IPS-20b (cell line): ENCODE measurements at regions not wholly inside any gene's neighbourhood (a gene's known extent, or its start where the extent isn't known, plus 50 kb on each side); places are given as distances from the start of the nearest gene placed in this dataset.
"Not testable (repeated sequence)": the region's sequence is repeated elsewhere in the genome, so short reads cannot be mapped to it uniquely, and the experiment has no call there.

Experiments
- H3K27ac ChIP-seq: one replicate; pipeline ENCODE4 v1.5.1; 2013; ENCODE audit warnings: low read length
- H3K27me3 ChIP-seq: 2 replicates; pipeline ENCODE4 v1.6.1; 2013; ENCODE audit warnings: mild to moderate bottlenecking, low read length, inconsistent platforms; ENCODE audit not compliant: insufficient read depth
- H3K36me3 ChIP-seq: 2 replicates; pipeline ENCODE4 v1.6.1; 2013; ENCODE audit warnings: low read depth, mild to moderate bottlenecking, inconsistent platforms, low read length, moderate library complexity; ENCODE audit not compliant: insufficient read depth
- H3K4me1 ChIP-seq: 2 replicates; pipeline ENCODE4 v1.6.1; 2013; ENCODE audit warnings: mild to moderate bottlenecking, control low read depth, inconsistent platforms, low read length, moderate library complexity; ENCODE audit not compliant: insufficient read depth
- H3K4me3 ChIP-seq: 2 replicates; pipeline ENCODE4 v1.5.1; 2013; ENCODE audit warnings: mild to moderate bottlenecking, low read length, inconsistent platforms
- H3K9ac ChIP-seq: 2 replicates; pipeline ENCODE4 v1.6.1; 2013; ENCODE audit warnings: low read depth, mild to moderate bottlenecking, inconsistent platforms, low read length, moderate library complexity
- H3K9me3 ChIP-seq: 2 replicates; pipeline ENCODE4 v1.6.1; 2013; ENCODE audit warnings: mild to moderate bottlenecking, low read depth, low read length, inconsistent platforms; ENCODE audit not compliant: insufficient read depth

DNA sequence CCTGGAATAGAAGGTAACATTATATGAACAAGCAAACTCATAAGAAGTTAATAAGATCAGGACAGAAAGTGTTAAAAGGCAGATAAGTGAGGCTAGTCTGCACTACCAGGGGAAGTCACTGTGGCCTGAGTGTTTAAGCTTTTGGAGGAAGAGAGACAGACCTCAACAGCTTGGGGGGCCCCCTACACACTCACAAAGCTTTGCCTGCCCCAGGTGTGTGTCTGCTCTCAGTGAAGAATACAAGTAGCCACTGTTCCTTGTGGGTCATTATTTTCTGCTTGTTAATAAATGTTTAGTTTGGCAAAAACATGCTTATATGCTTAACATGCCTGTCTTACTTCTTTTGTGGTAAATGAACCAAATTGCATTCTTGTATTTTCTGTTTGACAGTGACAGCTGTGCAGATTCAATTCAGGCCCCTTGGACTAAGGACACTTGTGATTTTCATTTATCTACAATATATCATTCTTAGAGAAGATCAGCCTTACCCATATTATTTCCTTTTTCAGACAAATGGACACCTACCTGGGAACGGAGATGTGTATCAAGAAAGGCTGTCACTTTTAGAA is 50.7 kb upstream of the C12orf71 start:
- Histone ChIP-seq H3K27me3 (no peaks in the 10 kb centered on the region), H3K9me3 (no peaks in the 10 kb centered on the region), H3K9ac (no peak overlapping the region; the same call in 1 of the 2 replicates), H3K36me3 (no peaks in the 10 kb centered on the region), H3K27ac (no peak overlapping the region), H3K4me3 (no peak overlapping the region), H3K4me1 (no peaks in the 10 kb centered on the region)

- Histone ChIP-seq H3K9me3 (no peaks in the 10 kb centered on the region), H3K27ac (no peak overlapping the region), H3K27me3 (no peaks in the 10 kb centered on the region), H3K4me1 (peaks cover 5% of the 10 kb centered on the region; the same call in 1 of the 2 replicates), H3K36me3 (no peaks in the 10 kb centered on the region), H3K4me3 (no peak overlapping the region), H3K9ac (no peak overlapping the region)
Measured at GRCh38 chr12:27140478-27140969, 58.1 kb upstream of the C12orf71 start.

GRCh38 chr12:27142101-27142721 is 59.8 kb upstream of the C12orf71 start:
- H3K4me1 ChIP-seq: peaks cover 8% of the 10 kb centered on the region; the same call in 1 of the 2 replicates
- H3K4me3 ChIP-seq: no peak overlapping the region
- no peaks in the 10 kb centered on the region for H3K9me3 ChIP-seq
- no peak overlapping the region for H3K27ac ChIP-seq
- H3K36me3 ChIP-seq: no peaks in the 10 kb centered on the region
- no peaks in the 10 kb centered on the region for H3K27me3 ChIP-seq
- no peak overlapping the region for H3K9ac ChIP-seq

- no peaks in the 10 kb centered on the region for H3K27me3 ChIP-seq
- H3K4me3 ChIP-seq: no peak overlapping the region
- H3K9me3 ChIP-seq: no peaks in the 10 kb centered on the region
- no peak overlapping the region for H3K9ac ChIP-seq
- H3K4me1 ChIP-seq: peaks cover 8% of the 10 kb centered on the region; the same call in 1 of the 2 replicates
- H3K27ac ChIP-seq: no peak overlapping the region
- H3K36me3 ChIP-seq: no peaks in the 10 kb centered on the region
Measured at GRCh38 chr12:27143256-27144069, 61.1 kb upstream of the C12orf71 start.

- not testable (repeated sequence) for H3K9me3 ChIP-seq, H3K27ac ChIP-seq, H3K4me1 ChIP-seq, H3K27me3 ChIP-seq, H3K4me3 ChIP-seq, H3K9ac ChIP-seq, H3K36me3 ChIP-seq
Measured at GRCh38 chr12:27145725-27146124, 63.3 kb upstream of the C12orf71 start.

DNA sequence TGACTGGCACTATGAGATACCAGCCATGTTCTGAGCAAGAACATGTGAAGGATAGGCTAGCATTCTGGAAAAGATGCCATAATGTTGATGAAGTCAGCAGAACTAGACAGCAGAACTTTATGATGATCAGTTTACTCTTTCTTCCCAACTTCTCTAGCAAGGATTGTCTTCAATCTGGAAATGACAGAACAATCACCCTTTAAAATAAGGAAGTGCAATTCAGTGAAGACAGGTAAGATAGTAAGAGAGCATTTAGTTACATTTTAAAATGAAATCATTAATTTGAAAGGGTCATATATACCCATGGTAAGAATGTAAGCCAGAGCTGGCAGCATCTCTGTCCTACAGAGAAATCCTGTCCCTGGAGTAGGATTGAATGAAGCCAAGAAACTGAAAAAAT is 66.0 kb upstream of the C12orf71 start:
- no peaks in the 10 kb centered on the region for H3K27me3 ChIP-seq
- H3K9ac ChIP-seq: no peak overlapping the region
- H3K4me1 ChIP-seq: peaks cover 8% of the 10 kb centered on the region; the same call in 1 of the 2 replicates
- no peaks in the 10 kb centered on the region for H3K36me3 ChIP-seq
- H3K9me3 ChIP-seq: no peaks in the 10 kb centered on the region
- H3K27ac ChIP-seq: no peak overlapping the region
- no peak overlapping the region for H3K4me3 ChIP-seq

DNA sequence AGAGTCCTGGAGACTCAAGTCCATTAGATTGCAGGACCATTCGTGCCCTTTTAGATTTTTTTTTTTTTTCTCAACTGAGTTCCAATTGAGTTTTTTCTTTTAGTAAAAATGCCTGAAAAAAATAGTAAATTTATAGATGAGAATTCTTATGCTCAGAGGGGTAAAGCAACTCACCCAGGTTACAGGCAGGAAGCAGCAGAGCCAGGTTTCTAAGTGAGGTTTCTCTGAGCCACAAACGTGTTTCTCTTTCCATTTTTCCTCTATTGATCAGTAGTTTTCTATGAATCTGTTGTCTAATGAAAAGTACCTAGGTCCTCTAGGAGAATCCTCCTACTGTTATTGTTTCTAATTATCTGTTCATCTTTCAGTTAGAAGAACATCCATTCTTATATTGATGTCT is 66.4 kb upstream of the C12orf71 start:
- Histone ChIP-seq H3K4me3 (no peak overlapping the region), H3K27ac (no peak overlapping the region), H3K9me3 (no peaks in the 10 kb centered on the region), H3K4me1 (peaks cover 8% of the 10 kb centered on the region; the same call in 1 of the 2 replicates), H3K9ac (no peak overlapping the region), H3K27me3 (no peaks in the 10 kb centered on the region), H3K36me3 (no peaks in the 10 kb centered on the region)

GRCh38 chr12:27151479-27151878 is 69.1 kb upstream of the C12orf71 start:
- H3K9ac ChIP-seq: no peak overlapping the region

DNA sequence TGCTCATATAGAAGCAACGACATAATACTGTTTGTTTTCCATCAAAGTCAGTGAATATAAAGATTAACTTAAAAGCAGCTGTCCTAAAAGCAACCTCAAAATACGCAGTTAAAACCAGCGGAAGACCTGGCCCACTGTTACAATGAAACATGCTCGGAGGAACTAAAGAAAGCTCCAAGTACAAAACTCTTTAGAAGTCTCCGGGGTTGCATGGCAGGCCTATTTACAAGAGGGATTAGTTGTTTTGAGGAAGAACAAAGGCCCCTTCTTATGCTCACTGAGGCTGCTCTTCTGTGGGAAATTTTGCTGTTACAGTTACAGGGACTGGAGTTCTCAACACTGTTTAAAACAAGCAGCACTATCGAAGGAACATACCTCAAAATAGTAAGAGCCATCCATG is 75.9 kb upstream of the C12orf71 start:
- peaks cover 13% of the 10 kb centered on the region; the same call in 1 of the 2 replicates for H3K4me1 ChIP-seq
- no peaks in the 10 kb centered on the region for H3K9me3 ChIP-seq
- peak overlapping the region; percentile 9; the same call in 1 of the 2 replicates for H3K4me3 ChIP-seq
- no peaks in the 10 kb centered on the region for H3K36me3 ChIP-seq
- H3K27me3 ChIP-seq: no peaks in the 10 kb centered on the region
- H3K27ac ChIP-seq: no peak overlapping the region
- peak overlapping the region; percentile 32; the same call in 1 of the 2 replicates for H3K9ac ChIP-seq

More at GRCh38 chr12:27151479-27151878, 69.1 kb upstream of the C12orf71 start:
- Histone ChIP-seq H3K27me3 (no peaks in the 10 kb centered on the region), H3K9me3 (no peaks in the 10 kb centered on the region), H3K27ac (no peak overlapping the region), H3K4me3 (no peak overlapping the region), H3K36me3 (no peaks in the 10 kb centered on the region), H3K4me1 (no peaks in the 10 kb centered on the region)

- Histone ChIP-seq H3K4me3 (no peak overlapping the region), H3K27ac (no peak overlapping the region), H3K9me3 (no peaks in the 10 kb centered on the region), H3K9ac (no peak overlapping the region), H3K4me1 (peaks cover 13% of the 10 kb centered on the region; the same call in 1 of the 2 replicates), H3K36me3 (no peaks in the 10 kb centered on the region), H3K27me3 (no peaks in the 10 kb centered on the region)
Measured at GRCh38 chr12:27161458-27162228, 79.3 kb upstream of the C12orf71 start.

GRCh38 chr12:27162229-27162537 is 79.8 kb upstream of the C12orf71 start:
- Histone ChIP-seq H3K4me1 (peaks cover 13% of the 10 kb centered on the region; the same call in 1 of the 2 replicates), H3K27me3 (no peaks in the 10 kb centered on the region), H3K9me3 (no peaks in the 10 kb centered on the region), H3K27ac (no peak overlapping the region), H3K9ac (no peak overlapping the region), H3K4me3 (no peak overlapping the region), H3K36me3 (no peaks in the 10 kb centered on the region)
